ENCODE measurements at regions not wholly inside any gene's neighbourhood (a gene's known extent, or its start where the extent isn't known, plus 50 kb on each side); places are given as distances from the start of the nearest gene placed in this dataset.

DNA sequence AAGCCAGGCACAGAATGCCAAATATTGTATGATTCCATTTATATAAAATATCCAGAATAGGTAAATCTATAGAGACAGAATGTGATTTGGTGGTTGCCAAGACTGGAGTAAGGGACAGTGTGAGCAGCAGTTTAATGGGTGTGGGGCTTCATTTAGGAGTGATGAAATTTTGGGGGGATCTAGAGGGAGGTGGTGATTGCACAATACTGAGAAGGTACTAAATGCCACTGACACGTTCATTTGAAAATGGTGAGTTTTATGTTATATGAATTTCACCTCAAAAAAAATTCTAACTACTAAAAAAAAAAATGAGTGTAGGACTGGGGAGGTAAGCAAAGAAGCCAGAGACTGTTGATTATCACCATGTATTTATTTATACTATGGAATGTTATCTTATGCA is 974.5 kb upstream of the ZEB2 start:
- Histone ChIP-seq H3K79me2 (ENCODE audit: control insufficient read depth, insufficient read depth, low read length) (no peaks in the 10 kb centered on the region), H3K36me3 (replicated peaks in 1 of 2; ENCODE audit: control extremely low read depth in 1 of 2, control insufficient read depth in 1 of 2, extremely low read depth in 1 of 2, insufficient read depth in 2 of 2, low read length in 1 of 2) (no peaks in the 10 kb centered on the region), H3K4me2 (replicated peaks; ENCODE audit: low read depth, low read length, poor library complexity, severe bottlenecking) (no peak overlapping the region), H3K4me1 (ENCODE audit: control insufficient read depth in 2 of 2, insufficient read depth in 2 of 2, low read length in 2 of 2) (no peaks in the 10 kb centered on the region), H3K27me3 (replicated peaks in 1 of 4; ENCODE audit: control extremely low read depth in 1 of 4, control insufficient read depth in 3 of 4, insufficient read depth in 4 of 4, low read length in 3 of 4) (no peaks in the 10 kb centered on the region), H3K9me3 (ENCODE audit: control extremely low read depth in 1 of 3, control insufficient read depth in 2 of 3, insufficient read depth in 1 of 3, low read length in 2 of 3) (peaks cover 0 to 2% (median 0%) of the 10 kb centered on the region in 3 donors), H4K20me1 (ENCODE audit: control insufficient read depth, insufficient read depth, low read length, poor library complexity, severe bottlenecking) (no peaks in the 10 kb centered on the region), H3K4me3 (ENCODE audit: control extremely low read depth in 1 of 5, extremely low read depth in 1 of 5, insufficient read depth in 1 of 5, low read depth in 2 of 5, low read length in 4 of 5) (no peak overlapping the region), H3K27ac (ENCODE audit: low read length in 2 of 2) (no peak overlapping the region), H3K9ac (ENCODE audit: low read length) (no peak overlapping the region), H2AFZ (ENCODE audit: insufficient read depth, low read depth, low read length, poor library complexity, severe bottlenecking) (no peak overlapping the region)
- peaks cover 6% of the 10 kb centered on the region for H3K9me3 Mint-ChIP-seq (ENCODE audit: insufficient read depth)
- H3K4me3 Mint-ChIP-seq = no peak overlapping the region
- no peak overlapping the region for H3K27ac Mint-ChIP-seq
- ATAC-seq (ENCODE audit: low read depth) (no peak), DNase-seq (no peak)
- H3K4me1 Mint-ChIP-seq = peaks cover 2% of the 10 kb centered on the region
- H3K27me3 Mint-ChIP-seq = no peaks in the 10 kb centered on the region
- no CpG with 5 or more reads among the region's 1 CpG for WGBS (ENCODE audit: insufficient coverage)
- CTCF ChIA-PET = interaction anchor here (1.8 kb wide), 1 partner anchor 10 kb away, joined by 4 read pairs; no protein-coding TSS in a partner anchor
- intact Hi-C loops (cut with micrococcal nuclease) = no loop called here
- TF ChIP-seq, protein P1, sequence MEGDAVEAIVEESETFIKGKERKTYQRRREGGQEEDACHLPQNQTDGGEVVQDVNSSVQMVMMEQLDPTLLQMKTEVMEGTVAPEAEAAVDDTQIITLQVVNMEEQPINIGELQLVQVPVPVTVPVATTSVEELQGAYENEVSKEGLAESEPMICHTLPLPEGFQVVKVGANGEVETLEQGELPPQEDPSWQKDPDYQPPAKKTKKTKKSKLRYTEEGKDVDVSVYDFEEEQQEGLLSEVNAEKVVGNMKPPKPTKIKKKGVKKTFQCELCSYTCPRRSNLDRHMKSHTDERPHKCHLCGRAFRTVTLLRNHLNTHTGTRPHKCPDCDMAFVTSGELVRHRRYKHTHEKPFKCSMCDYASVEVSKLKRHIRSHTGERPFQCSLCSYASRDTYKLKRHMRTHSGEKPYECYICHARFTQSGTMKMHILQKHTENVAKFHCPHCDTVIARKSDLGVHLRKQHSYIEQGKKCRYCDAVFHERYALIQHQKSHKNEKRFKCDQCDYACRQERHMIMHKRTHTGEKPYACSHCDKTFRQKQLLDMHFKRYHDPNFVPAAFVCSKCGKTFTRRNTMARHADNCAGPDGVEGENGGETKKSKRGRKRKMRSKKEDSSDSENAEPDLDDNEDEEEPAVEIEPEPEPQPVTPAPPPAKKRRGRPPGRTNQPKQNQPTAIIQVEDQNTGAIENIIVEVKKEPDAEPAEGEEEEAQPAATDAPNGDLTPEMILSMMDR (IDR thresholded peaks at IDR 0.05) = no peak
- TF ChIP-seq EZH2 (IDR thresholded peaks at IDR 0.05; ENCODE audit: borderline replicate concordance, insufficient read depth, low read depth, low read length, poor library complexity, severe bottlenecking) = no peak
- POLR2A ChIA-PET = no interaction called here

DNA sequence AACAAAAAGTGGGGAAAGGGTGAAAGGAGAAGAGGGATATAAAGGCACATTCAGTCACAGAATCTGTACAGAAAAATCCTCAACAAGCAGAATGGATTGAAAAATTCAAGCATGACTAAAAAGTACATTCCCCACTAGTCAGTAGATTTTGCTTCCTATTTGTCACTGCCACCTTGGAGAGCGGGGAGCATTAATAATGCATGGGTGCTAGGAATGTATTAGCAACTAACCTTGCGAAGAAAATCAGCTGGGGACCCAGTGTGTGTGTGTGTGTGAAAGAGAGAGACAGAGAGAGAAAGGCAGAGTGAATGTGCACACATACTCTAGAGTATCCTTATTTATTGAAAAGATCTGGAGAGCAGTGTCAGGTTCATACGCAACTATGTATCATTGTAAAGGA is 968.7 kb upstream of the ZEB2 start:
- no peak overlapping the region for H2AFZ ChIP-seq (ENCODE audit: insufficient read depth, low read depth, low read length, poor library complexity, severe bottlenecking)
- Mint-ChIP-seq H3K27ac (no peak overlapping the region), H3K4me3 (no peak overlapping the region), H3K4me1 (peaks cover 3% of the 10 kb centered on the region), H3K27me3 (no peaks in the 10 kb centered on the region), H3K9me3 (ENCODE audit: insufficient read depth) (peaks cover 6% of the 10 kb centered on the region)
- H3K27ac ChIP-seq (ENCODE audit: low read length in 2 of 2) = no peak overlapping the region
- no peak overlapping the region for H3K4me3 ChIP-seq (ENCODE audit: control extremely low read depth in 1 of 5, extremely low read depth in 1 of 5, insufficient read depth in 1 of 5, low read depth in 2 of 5, low read length in 4 of 5)
- ChIA-PET POLR2A (no interaction called here), CTCF (no interaction called here)
- intact Hi-C loops (cut with micrococcal nuclease) = no loop called here
- WGBS (ENCODE audit: insufficient coverage) = 100% methylated on average over 1 of the region's 3 CpGs
- H3K27me3 ChIP-seq (replicated peaks in 1 of 4; ENCODE audit: control extremely low read depth in 1 of 4, control insufficient read depth in 3 of 4, insufficient read depth in 4 of 4, low read length in 3 of 4) = no peaks in the 10 kb centered on the region
- no peak overlapping the region for H3K9ac ChIP-seq (ENCODE audit: low read length)
- H3K36me3 ChIP-seq (replicated peaks in 1 of 2; ENCODE audit: control extremely low read depth in 1 of 2, control insufficient read depth in 1 of 2, extremely low read depth in 1 of 2, insufficient read depth in 2 of 2, low read length in 1 of 2) = no peaks in the 10 kb centered on the region
- TF ChIP-seq, protein P1 (IDR thresholded peaks at IDR 0.05) = no peak
- no peak for TF ChIP-seq EZH2 (IDR thresholded peaks at IDR 0.05; ENCODE audit: borderline replicate concordance, insufficient read depth, low read depth, low read length, poor library complexity, severe bottlenecking)
- H3K79me2 ChIP-seq (ENCODE audit: control insufficient read depth, insufficient read depth, low read length) = no peaks in the 10 kb centered on the region
- H3K9me3 ChIP-seq (ENCODE audit: control extremely low read depth in 1 of 3, control insufficient read depth in 2 of 3, insufficient read depth in 1 of 3, low read length in 2 of 3) = peaks cover 0 to 2% (median 0%) of the 10 kb centered on the region in 3 donors
- DNase-seq = no peak
- H4K20me1 ChIP-seq (ENCODE audit: control insufficient read depth, insufficient read depth, low read length, poor library complexity, severe bottlenecking) = no peaks in the 10 kb centered on the region
- H3K4me1 ChIP-seq (ENCODE audit: control insufficient read depth in 2 of 2, insufficient read depth in 2 of 2, low read length in 2 of 2) = no peaks in the 10 kb centered on the region
- H3K4me2 ChIP-seq (replicated peaks; ENCODE audit: low read depth, low read length, poor library complexity, severe bottlenecking) = no peak overlapping the region
- ATAC-seq (ENCODE audit: low read depth) = no peak
